Neural cell (in vitro differentiated cells): ENCODE measurements at regions not wholly inside any gene's neighbourhood (a gene's known extent, or its start where the extent isn't known, plus 50 kb on each side); places are given as distances from the start of the nearest gene placed in this dataset.

ENCODE experiments used
- H2AFZ ChIP-seq: fragments of 200-600, 300-800 bp; sonication (generic), shearing (Covaris generic); 2 replicates; pipeline ENCODE4 v1.6.0; 2014; ENCODE audit warnings: low read depth, mild to moderate bottlenecking, antibody characterized with exemption, low read length, moderate library complexity
- H3F3A ChIP-seq: fragments of 200-600 bp; shearing (Covaris generic); 2 replicates; pipeline ENCODE4 v1.6.1; 2016; ENCODE audit warnings: mild to moderate bottlenecking, moderate library complexity, mixed read lengths, antibody characterized with exemption, low read length; ENCODE audit not compliant: insufficient read depth, poor library complexity, severe bottlenecking
- H3K27ac ChIP-seq: fragments of 200-600, 300-800 bp; sonication (generic), shearing (Covaris generic); 2 replicates; pipeline ENCODE4 v1.5.1; 2014; ENCODE audit warnings: mild to moderate bottlenecking, low read length, moderate library complexity
- H3K27me3 ChIP-seq: fragments of 300-800, 200-600 bp; sonication (generic), shearing (Covaris generic); 2 replicates; pipeline ENCODE4 v1.6.0; 2014; ENCODE audit warnings: mild to moderate bottlenecking, low read depth, low read length, moderate library complexity; ENCODE audit not compliant: insufficient read depth
- H3K36me3 ChIP-seq: fragments of 300-800, 200-600 bp; sonication (generic), shearing (Covaris generic); 2 replicates; pipeline ENCODE4 v1.5.1; 2014; ENCODE audit warnings: mild to moderate bottlenecking, antibody characterized with exemption, low read length, moderate library complexity; ENCODE audit not compliant: insufficient read depth
- H3K4me2 ChIP-seq: fragments of 300-800, 200-600 bp; sonication (generic), shearing (Covaris generic); 2 replicates; pipeline ENCODE4 v1.6.0; 2014; ENCODE audit warnings: mild to moderate bottlenecking, low read length
- H3K4me3 ChIP-seq: fragments of 300-800, 200-600 bp; sonication (generic), shearing (Covaris generic); 2 replicates; pipeline ENCODE4 v1.5.1; 2014; ENCODE audit warnings: mild to moderate bottlenecking, low read length, moderate library complexity
- H3K79me2 ChIP-seq: fragments of 200-600 bp; shearing (Covaris generic); replicated peaks from 2 replicates; pipeline ENCODE4 v1.6.0; 2014; ENCODE audit warnings: mild to moderate bottlenecking, low read length, moderate library complexity; ENCODE audit not compliant: insufficient read depth
- H3K9ac ChIP-seq: fragments of 300-800, 200-600 bp; sonication (generic), shearing (Covaris generic); 2 replicates; pipeline ENCODE4 v1.6.1; 2016; ENCODE audit warnings: mild to moderate bottlenecking, low read length, mixed read lengths
- H3K9me2 ChIP-seq: fragments of 200-600 bp; shearing (Covaris generic); 2 replicates; pipeline ENCODE4 v1.6.1; 2016; ENCODE audit warnings: mild to moderate bottlenecking, low read length, mixed read lengths; ENCODE audit not compliant: insufficient read depth
- H3K9me3 ChIP-seq: fragments of 200-600, 300-800 bp; sonication (generic), shearing (Covaris generic); 2 replicates; pipeline ENCODE4 v1.6.1; 2016; ENCODE audit warnings: mild to moderate bottlenecking, mixed run types, low read length, moderate library complexity, mixed read lengths
- H4K20me1 ChIP-seq: fragments of 200-600 bp; shearing (Covaris generic); 2 replicates; pipeline ENCODE4 v1.6.1; 2016; ENCODE audit warnings: mild to moderate bottlenecking, mixed run types; ENCODE audit not compliant: insufficient read depth
- EP300 ChIP-seq: fragments of 450-650 bp; conservative IDR thresholded peaks from 2 replicates; pipeline ENCODE4 v1.6.1; 2014; ENCODE audit warnings: antibody characterized with exemption, mild to moderate bottlenecking, moderate library complexity; ENCODE audit not compliant: poor library complexity, severe bottlenecking
- EZH2 ChIP-seq: fragments of 200-600, 300-800 bp; shearing (Covaris generic), sonication (generic); IDR thresholded peaks from 2 replicates; pipeline ENCODE4 v1.6.1; 2014; ENCODE audit warnings: antibody characterized with exemption, low read length, borderline replicate concordance, mild to moderate bottlenecking; ENCODE audit not compliant: insufficient read depth, poor library complexity, severe bottlenecking
- MXI1 ChIP-seq: fragments of 450-650 bp; conservative IDR thresholded peaks from 2 replicates; pipeline ENCODE4 v1.6.1; 2014; ENCODE audit warnings: antibody characterized with exemption, mild to moderate bottlenecking; ENCODE audit not compliant: poor library complexity, severe bottlenecking
- POLR2AphosphoS5 ChIP-seq: IDR thresholded peaks from 2 replicates; pipeline ENCODE4 v1.6.1; 2012
- RAD21 ChIP-seq: fragments of 450-650 bp; conservative IDR thresholded peaks from 2 replicates; pipeline ENCODE4 v1.6.1; 2014; ENCODE audit warnings: antibody characterized with exemption, mild to moderate bottlenecking, moderate library complexity
- SMC3 ChIP-seq: fragments of 450-650 bp; conservative IDR thresholded peaks from 2 replicates; pipeline ENCODE4 v1.6.1; 2014; ENCODE audit warnings: antibody characterized with exemption, mild to moderate bottlenecking, moderate library complexity; ENCODE audit not compliant: poor library complexity
- TAF1 ChIP-seq: IDR thresholded peaks from 2 replicates; pipeline ENCODE4 v1.6.1; 2012; ENCODE audit warnings: low read depth
- TF ChIP-seq, protein P1 (sequence below): IDR thresholded peaks from 2 replicates; pipeline ENCODE4 v1.6.1; 2012; ENCODE audit warnings: borderline replicate concordance
- TF ChIP-seq, protein P2 (sequence below): fragments of 450-650 bp; IDR thresholded peaks from 2 replicates; pipeline ENCODE4 v1.5.1; 2014; ENCODE audit warnings: antibody characterized with exemption, mild to moderate bottlenecking, moderate library complexity; ENCODE audit not compliant: poor library complexity, severe bottlenecking

DNA sequence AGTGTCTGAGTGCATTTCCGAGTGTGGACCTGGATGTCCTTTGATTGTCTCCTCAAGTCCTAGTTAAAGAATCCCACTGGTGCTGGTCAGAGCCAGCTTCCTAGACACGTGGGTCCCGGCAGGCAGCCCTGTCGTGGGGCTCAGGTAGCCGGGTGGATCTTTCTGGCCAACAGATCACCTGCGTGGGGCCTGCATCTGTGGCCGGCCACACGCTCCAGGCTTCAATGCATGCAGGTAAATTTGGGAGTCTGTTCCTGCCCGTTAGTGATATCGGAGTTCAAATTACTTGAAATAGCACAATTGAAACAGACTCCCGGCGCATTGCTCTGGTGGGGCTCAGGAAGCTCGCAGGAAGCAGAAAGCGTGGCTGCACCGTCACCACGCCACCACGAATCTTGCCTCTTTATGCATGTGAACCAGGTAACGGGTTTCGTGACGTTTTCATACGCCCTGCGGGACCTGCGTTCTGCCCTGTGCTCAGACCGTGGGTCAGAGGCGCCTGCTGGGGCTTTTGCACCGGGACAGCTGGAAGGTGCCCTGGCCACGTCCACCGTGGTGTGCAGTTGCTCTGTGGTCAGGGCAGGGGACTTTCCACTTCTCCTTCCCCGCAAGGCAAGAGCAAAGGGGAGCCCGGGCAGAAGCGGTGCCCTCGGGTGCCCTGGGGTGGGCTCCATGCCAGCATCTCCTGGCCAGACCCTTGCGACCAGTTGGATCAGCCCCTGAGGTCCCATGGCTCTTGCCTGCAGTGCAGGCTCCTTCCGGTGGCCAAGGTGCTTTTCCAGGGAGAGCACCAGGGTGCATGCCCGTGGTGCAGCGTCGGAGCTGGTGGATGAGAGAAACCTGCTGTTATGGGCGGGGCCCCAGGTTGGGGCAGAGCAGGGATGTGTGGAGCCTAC is 803.5 kb downstream of the BRD1 start:
- H3F3A ChIP-seq, result no peaks in the 10 kb centered on the region

DNA sequence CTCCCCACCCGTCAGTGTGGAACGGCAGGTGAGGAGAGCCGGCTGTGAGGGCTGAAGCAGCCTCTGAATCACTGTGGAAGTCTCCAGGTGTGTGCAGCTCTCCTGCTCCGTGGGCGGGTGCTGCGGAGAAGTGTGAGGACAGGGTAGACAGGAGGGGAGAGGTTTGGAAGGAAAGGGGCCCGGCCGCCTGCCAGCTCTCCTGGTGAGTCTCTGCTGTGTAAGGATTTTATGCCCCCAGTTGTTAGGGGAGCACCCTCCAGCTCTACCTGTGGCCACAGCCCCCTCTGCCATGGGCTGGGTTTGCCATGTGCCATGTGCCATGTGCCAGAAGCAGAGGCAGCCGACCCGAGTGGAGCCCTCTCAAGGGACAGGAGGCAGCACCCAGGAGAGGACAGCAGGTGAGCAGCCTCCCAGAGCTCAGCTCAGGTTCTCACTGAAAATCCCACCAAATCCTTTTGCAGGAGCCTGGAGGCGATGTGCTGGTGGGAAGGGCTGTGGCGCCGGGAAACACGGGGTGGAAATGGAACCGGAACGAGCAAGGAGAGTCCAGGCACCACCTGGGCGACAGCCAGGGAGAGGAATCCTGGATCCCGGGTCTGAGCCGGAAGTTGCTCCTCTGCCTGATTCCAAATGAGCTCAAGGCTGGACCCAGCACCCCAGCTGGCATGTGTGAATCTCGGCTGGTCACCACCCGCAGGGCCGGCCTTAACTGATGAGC is 804.4 kb downstream of the BRD1 start:
- TF ChIP-seq RAD21, result no peak
- TF ChIP-seq SMC3, result no peak
- no peak for TF ChIP-seq POLR2AphosphoS5
- TF ChIP-seq MXI1, result no peak
- no peak for TF ChIP-seq EZH2
- Histone ChIP-seq H3K4me2 (no peak overlapping the region), H3K4me3 (no peak overlapping the region)

More for the DNA sequence above, 803.5 kb downstream of the BRD1 start:
- H3K9ac ChIP-seq, result no peak overlapping the region
- no peaks in the 10 kb centered on the region for H3K9me3 ChIP-seq
- H3K27ac ChIP-seq, result no peak overlapping the region
- no peak overlapping the region for H2AFZ ChIP-seq
- H4K20me1 ChIP-seq, result no peaks in the 10 kb centered on the region
- H3K4me3 ChIP-seq, result no peak overlapping the region
- no peaks in the 10 kb centered on the region for H3K27me3 ChIP-seq
- H3K36me3 ChIP-seq, result no peaks in the 10 kb centered on the region
- H3K9me2 ChIP-seq, result no peaks in the 10 kb centered on the region
- H3K79me2 ChIP-seq, result no peaks in the 10 kb centered on the region
- no peak overlapping the region for H3K4me2 ChIP-seq
- TF ChIP-seq RAD21, result no peak
- TF ChIP-seq, protein P1, sequence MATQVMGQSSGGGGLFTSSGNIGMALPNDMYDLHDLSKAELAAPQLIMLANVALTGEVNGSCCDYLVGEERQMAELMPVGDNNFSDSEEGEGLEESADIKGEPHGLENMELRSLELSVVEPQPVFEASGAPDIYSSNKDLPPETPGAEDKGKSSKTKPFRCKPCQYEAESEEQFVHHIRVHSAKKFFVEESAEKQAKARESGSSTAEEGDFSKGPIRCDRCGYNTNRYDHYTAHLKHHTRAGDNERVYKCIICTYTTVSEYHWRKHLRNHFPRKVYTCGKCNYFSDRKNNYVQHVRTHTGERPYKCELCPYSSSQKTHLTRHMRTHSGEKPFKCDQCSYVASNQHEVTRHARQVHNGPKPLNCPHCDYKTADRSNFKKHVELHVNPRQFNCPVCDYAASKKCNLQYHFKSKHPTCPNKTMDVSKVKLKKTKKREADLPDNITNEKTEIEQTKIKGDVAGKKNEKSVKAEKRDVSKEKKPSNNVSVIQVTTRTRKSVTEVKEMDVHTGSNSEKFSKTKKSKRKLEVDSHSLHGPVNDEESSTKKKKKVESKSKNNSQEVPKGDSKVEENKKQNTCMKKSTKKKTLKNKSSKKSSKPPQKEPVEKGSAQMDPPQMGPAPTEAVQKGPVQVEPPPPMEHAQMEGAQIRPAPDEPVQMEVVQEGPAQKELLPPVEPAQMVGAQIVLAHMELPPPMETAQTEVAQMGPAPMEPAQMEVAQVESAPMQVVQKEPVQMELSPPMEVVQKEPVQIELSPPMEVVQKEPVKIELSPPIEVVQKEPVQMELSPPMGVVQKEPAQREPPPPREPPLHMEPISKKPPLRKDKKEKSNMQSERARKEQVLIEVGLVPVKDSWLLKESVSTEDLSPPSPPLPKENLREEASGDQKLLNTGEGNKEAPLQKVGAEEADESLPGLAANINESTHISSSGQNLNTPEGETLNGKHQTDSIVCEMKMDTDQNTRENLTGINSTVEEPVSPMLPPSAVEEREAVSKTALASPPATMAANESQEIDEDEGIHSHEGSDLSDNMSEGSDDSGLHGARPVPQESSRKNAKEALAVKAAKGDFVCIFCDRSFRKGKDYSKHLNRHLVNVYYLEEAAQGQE, result no peak
- no peak for TF ChIP-seq TAF1
- TF ChIP-seq EP300, result no peak
- TF ChIP-seq SMC3, result no peak
- TF ChIP-seq EZH2, result no peak
- no peak for TF ChIP-seq MXI1
- TF ChIP-seq, protein P2, sequence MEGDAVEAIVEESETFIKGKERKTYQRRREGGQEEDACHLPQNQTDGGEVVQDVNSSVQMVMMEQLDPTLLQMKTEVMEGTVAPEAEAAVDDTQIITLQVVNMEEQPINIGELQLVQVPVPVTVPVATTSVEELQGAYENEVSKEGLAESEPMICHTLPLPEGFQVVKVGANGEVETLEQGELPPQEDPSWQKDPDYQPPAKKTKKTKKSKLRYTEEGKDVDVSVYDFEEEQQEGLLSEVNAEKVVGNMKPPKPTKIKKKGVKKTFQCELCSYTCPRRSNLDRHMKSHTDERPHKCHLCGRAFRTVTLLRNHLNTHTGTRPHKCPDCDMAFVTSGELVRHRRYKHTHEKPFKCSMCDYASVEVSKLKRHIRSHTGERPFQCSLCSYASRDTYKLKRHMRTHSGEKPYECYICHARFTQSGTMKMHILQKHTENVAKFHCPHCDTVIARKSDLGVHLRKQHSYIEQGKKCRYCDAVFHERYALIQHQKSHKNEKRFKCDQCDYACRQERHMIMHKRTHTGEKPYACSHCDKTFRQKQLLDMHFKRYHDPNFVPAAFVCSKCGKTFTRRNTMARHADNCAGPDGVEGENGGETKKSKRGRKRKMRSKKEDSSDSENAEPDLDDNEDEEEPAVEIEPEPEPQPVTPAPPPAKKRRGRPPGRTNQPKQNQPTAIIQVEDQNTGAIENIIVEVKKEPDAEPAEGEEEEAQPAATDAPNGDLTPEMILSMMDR, result no peak
- no peak for TF ChIP-seq POLR2AphosphoS5

More for the DNA sequence above, 804.4 kb downstream of the BRD1 start:
- H3K9ac ChIP-seq, result no peak overlapping the region
- no peaks in the 10 kb centered on the region for H3K27me3 ChIP-seq
- H3K36me3 ChIP-seq, result no peaks in the 10 kb centered on the region
- no peak overlapping the region for H2AFZ ChIP-seq
- H3K9me2 ChIP-seq, result no peaks in the 10 kb centered on the region
- H3K9me3 ChIP-seq, result no peaks in the 10 kb centered on the region
- no peaks in the 10 kb centered on the region for H3F3A ChIP-seq
- H3K27ac ChIP-seq, result no peak overlapping the region
- no peaks in the 10 kb centered on the region for H4K20me1 ChIP-seq
- H3K79me2 ChIP-seq, result no peaks in the 10 kb centered on the region
